GM12878 (cell line): ENCODE measurements at regions not wholly inside any gene's neighbourhood (a gene's known extent, or its start where the extent isn't known, plus 50 kb on each side); places are given as distances from the start of the nearest gene placed in this dataset.

ENCODE experiments used
- ATAC-seq: fragments of 200-7000 bp; cut with Tn5 transposase; 3 replicates; pipeline ENCODE4 v1.9.1; 2020; ENCODE audit warnings: mild to moderate bottlenecking, moderate library complexity
- BruUV-seq: library from RNA; stranded (reverse); fragments of 400-500 nt; replicated peaks from 2 replicates; lab custom pipeline; 2021; lab: Mats Ljungman, UMichigan
- CTCF ChIA-PET: fragments of 300-600 bp; sonication (Branson Sonifier 250); formaldehyde crosslinking; extraction: SDS; loops from one replicate; lab custom pipeline; 2021; ENCODE audit warnings: inconsistent platforms; lab: Yijun Ruan, JAX
- POLR2A ChIA-PET: fragments of 350-600 bp; formaldehyde crosslinking; extraction: SDS; loops from one replicate; lab custom pipeline; 2021; ENCODE audit warnings: inconsistent platforms; lab: Charles Lee
- RAD21 ChIA-PET: fragments of 300-600 bp; sonication (Branson Sonifier 250); formaldehyde crosslinking; loops from one replicate; lab custom pipeline; 2023; ENCODE audit warnings: antibody characterized with exemption; ENCODE audit not compliant: unreplicated experiment; lab: Charles Lee
- SMC1A ChIA-PET: fragments of 300-600 bp; sonication (Branson Sonifier 250); formaldehyde crosslinking; loops from one replicate; lab custom pipeline; 2023; ENCODE audit not compliant: unreplicated experiment, uncharacterized antibody; lab: Charles Lee
- DNase-seq: peaks from one replicate; pipeline ENCODE4 v3.0.0-alpha.2; 2011; ENCODE audit warnings: low read depth, low spot score
- FAIRE-seq: peaks from 3 replicates; lab custom pipeline; 2011; peaks lifted over from hg19 to GRCh38; lab: Jason Lieb, UNC
- H2AFZ ChIP-seq: 2 replicates; pipeline ENCODE4 v1.6.0; 2011; ENCODE audit warnings: low read depth, low read length, control low read depth; ENCODE audit not compliant: control insufficient read depth
- H3K27ac ChIP-seq: 2 replicates; pipeline ENCODE4 v1.5.1; 2011; ENCODE audit warnings: control low read depth; ENCODE audit not compliant: control insufficient read depth, insufficient read depth
- H3K27me3 ChIP-seq, 2 experiments: replicated peaks in 1 of 2; 2 replicates each; pipeline versions ENCODE4 v1.6.0 to v1.6.1; 2011; ENCODE audit warnings: low read length in 1 of 2; ENCODE audit not compliant: control insufficient read depth in 2 of 2, insufficient read depth in 2 of 2
- H3K36me3 ChIP-seq, 2 experiments: 2 replicates each; pipeline ENCODE4 v1.5.1; 2011; ENCODE audit warnings: low read length in 1 of 2; ENCODE audit not compliant: control insufficient read depth in 2 of 2, insufficient read depth in 2 of 2
- H3K4me1 ChIP-seq: 2 replicates; pipeline ENCODE4 v1.6.1; 2011; ENCODE audit warnings: mild to moderate bottlenecking, low read length, moderate library complexity, mixed read lengths; ENCODE audit not compliant: control insufficient read depth, insufficient read depth
- H3K4me2 ChIP-seq: 2 replicates; pipeline ENCODE4 v1.6.0; 2011; ENCODE audit warnings: control low read depth; ENCODE audit not compliant: control insufficient read depth, insufficient read depth
- H3K4me3 ChIP-seq: fragments of 200-600 bp; sonication (generic); 2 replicates; pipeline ENCODE4 v1.5.1; 2016
- H3K79me2 ChIP-seq: 2 replicates; pipeline ENCODE4 v1.6.0; 2011; ENCODE audit warnings: low read length; ENCODE audit not compliant: control insufficient read depth, insufficient read depth
- H3K9ac ChIP-seq: 2 replicates; pipeline ENCODE4 v1.8.0; 2011; ENCODE audit warnings: low read length, control low read depth, mixed read lengths; ENCODE audit not compliant: control insufficient read depth, insufficient read depth
- H3K9me3 ChIP-seq: replicated peaks from 3 replicates; pipeline ENCODE4 v1.5.1; 2011; ENCODE audit warnings: mild to moderate bottlenecking, low read length; ENCODE audit not compliant: control insufficient read depth, insufficient read depth
- H4K20me1 ChIP-seq: 2 replicates; pipeline ENCODE4 v1.6.0; 2011; ENCODE audit not compliant: control insufficient read depth, insufficient read depth
- ASH2L ChIP-seq: fragments of 300-600, 200-600 bp; sonication (generic); IDR thresholded peaks from 2 replicates; pipeline ENCODE4 v1.6.1; 2017; ENCODE audit warnings: low read depth, mild to moderate bottlenecking, borderline replicate concordance
- FOS ChIP-seq: IDR thresholded peaks from 3 replicates; pipeline ENCODE4 v1.6.1; 2011; ENCODE audit warnings: borderline replicate concordance; ENCODE audit not compliant: insufficient read length; ENCODE audit errors: extremely low read depth
- HDAC6 ChIP-seq: fragments of 200-600 bp; sonication (generic); IDR thresholded peaks from one replicate; pipeline ENCODE4 v1.8.0; 2017; ENCODE audit warnings: antibody characterized with exemption; ENCODE audit not compliant: unreplicated experiment
- WGBS: methylation state at CpG from one replicate; pipeline ENCODE4 v1.1.6; 2016; ENCODE audit warnings: low lambda C conversion rate; ENCODE audit not compliant: insufficient replicate concordance, insufficient coverage; ENCODE audit errors: missing lambda C conversion rate; 5-methylcytosine and 5-hydroxymethylcytosine counted together
- in situ Hi-C: fragments of 300-500 bp; cut with MboI; formaldehyde crosslinking; loops from 9 replicates; pipeline ENCODE4 v1.14.3; 2018; ENCODE audit warnings: mixed read lengths
- intact Hi-C: fragments of 100-400 bp; cut with micrococcal nuclease; formaldehyde crosslinking; loops from one replicate; pipeline ENCODE4 v1.14.2; 2022; ENCODE audit not compliant: unreplicated experiment
- TF ChIP-seq, protein P1 (sequence below): fragments of 450-650 bp; IDR thresholded peaks from 2 replicates; pipeline ENCODE4 v1.6.1; 2017; ENCODE audit warnings: mild to moderate bottlenecking

DNA sequence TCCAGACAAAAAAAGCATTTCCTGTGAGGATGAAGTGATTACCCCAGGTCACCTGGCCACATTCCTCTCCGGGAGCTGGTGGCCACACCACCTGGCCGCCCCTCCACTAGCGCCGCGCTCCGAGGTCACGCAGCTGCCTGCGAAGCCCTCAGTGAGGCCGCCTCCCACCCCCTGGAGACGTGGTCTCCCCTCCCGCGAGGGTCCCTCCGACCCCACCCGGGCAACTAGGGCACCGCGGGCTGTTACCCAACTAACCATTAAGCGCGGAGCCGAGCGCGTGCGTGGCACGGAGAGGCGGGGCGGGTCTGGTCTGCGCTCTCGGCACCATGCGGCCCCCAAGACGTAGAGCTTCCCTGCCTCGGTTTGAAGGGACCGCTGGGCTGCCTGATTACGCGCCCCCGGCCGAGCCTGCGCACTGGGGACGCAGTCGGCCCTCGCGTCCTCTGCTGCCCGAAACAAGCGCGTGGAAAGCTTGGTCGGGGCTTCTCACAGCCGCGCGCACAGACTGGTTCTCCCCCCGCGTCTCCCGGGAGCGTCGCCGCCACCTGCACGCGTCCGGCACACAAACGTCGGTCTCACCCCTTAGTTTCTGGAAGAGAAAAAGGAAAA, 106.5 kb downstream of the SLC16A1 start:
- RAD21 ChIA-PET = no interaction called here
- H3K27me3 ChIP-seq = peaks cover 0 to 5% of the 10 kb centered on the region in 2 experiments; a peak in 3 of 4 replicates
- in situ Hi-C loops (no loop called here), intact Hi-C loops (no loop called here)
- CTCF ChIA-PET = no interaction called here
- ATAC-seq = no peak
- H3K27ac ChIP-seq = no peak overlapping the region
- BruUV-seq = no TSS peak
- 6% methylated on average over 43 of the region's 58 CpGs for WGBS
- no peak overlapping the region for H2AFZ ChIP-seq
- H4K20me1 ChIP-seq = no peaks in the 10 kb centered on the region
- SMC1A ChIA-PET = no interaction called here
- no peaks in the 10 kb centered on the region for H3K9me3 ChIP-seq
- no peak overlapping the region; the same call in 1 of the 2 replicates for H3K4me2 ChIP-seq
- no peak overlapping the region for H3K9ac ChIP-seq
- H3K4me1 ChIP-seq = no peaks in the 10 kb centered on the region
- TF ChIP-seq HDAC6 = peak; percentile 94
- TF ChIP-seq, protein P1, sequence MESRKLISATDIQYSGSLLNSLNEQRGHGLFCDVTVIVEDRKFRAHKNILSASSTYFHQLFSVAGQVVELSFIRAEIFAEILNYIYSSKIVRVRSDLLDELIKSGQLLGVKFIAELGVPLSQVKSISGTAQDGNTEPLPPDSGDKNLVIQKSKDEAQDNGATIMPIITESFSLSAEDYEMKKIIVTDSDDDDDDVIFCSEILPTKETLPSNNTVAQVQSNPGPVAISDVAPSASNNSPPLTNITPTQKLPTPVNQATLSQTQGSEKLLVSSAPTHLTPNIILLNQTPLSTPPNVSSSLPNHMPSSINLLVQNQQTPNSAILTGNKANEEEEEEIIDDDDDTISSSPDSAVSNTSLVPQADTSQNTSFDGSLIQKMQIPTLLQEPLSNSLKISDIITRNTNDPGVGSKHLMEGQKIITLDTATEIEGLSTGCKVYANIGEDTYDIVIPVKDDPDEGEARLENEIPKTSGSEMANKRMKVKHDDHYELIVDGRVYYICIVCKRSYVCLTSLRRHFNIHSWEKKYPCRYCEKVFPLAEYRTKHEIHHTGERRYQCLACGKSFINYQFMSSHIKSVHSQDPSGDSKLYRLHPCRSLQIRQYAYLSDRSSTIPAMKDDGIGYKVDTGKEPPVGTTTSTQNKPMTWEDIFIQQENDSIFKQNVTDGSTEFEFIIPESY = no peak
- TF ChIP-seq FOS = no peak
- TF ChIP-seq ASH2L = no peak
- DNase-seq = no peak
- H3K79me2 ChIP-seq = no peaks in the 10 kb centered on the region
- no peak for FAIRE-seq
- H3K36me3 ChIP-seq = no peaks in the 10 kb centered on the region
- H3K4me3 ChIP-seq = no peak overlapping the region
- POLR2A ChIA-PET = no interaction called here
